Naive thymus-derived CD4-positive, alpha-beta T cell (primary cell): ENCODE measurements at regions not wholly inside any gene's neighbourhood (a gene's known extent, or its start where the extent isn't known, plus 50 kb on each side); places are given as distances from the start of the nearest gene placed in this dataset.

Source experiments
- ATAC-seq: fragments of 150-1000 bp; cut with Tn5 transposase; 2 replicates; pipeline ENCODE4 v1.10.0; 2021; ENCODE audit warnings: mild to moderate bottlenecking, moderate library complexity
- CTCF ChIA-PET: fragments of 350-600 bp; sonication (Branson Sonifier 250); formaldehyde crosslinking; loops from one replicate; lab custom pipeline; 2021; ENCODE audit warnings: antibody characterized with exemption; lab: Charles Lee
- POLR2A ChIA-PET: fragments of 350-600 bp; sonication (Branson Sonifier 250); formaldehyde crosslinking; loops from one replicate; lab custom pipeline; 2021; ENCODE audit warnings: antibody characterized with exemption, inconsistent platforms; lab: Charles Lee
- DNase-seq, 9 donors: peaks; one replicate each; pipeline versions ENCODE4 v3.0.0 to v3.0.0-alpha.2; 2020 to 2022; ENCODE audit warnings: mixed read lengths in 1 of 9
- H3K27ac ChIP-seq: one replicate; pipeline ENCODE4 v1.7.0; 2013; ENCODE audit warnings: mild to moderate bottlenecking, low read depth, low read length, moderate library complexity
- H3K27me3 ChIP-seq, 2 donors: one replicate each; pipeline ENCODE4 v1.7.0; 2013; ENCODE audit warnings: low read length in 2 of 2, mild to moderate bottlenecking in 2 of 2, moderate library complexity in 2 of 2; ENCODE audit not compliant: control insufficient read depth in 2 of 2, insufficient read depth in 2 of 2
- H3K36me3 ChIP-seq, 3 experiments: 1 replicate in 2 of 3; 2 replicates in 1 of 3; pipeline ENCODE4 v1.7.0; 2013; ENCODE audit warnings: low read length in 3 of 3, mild to moderate bottlenecking in 3 of 3, moderate library complexity in 1 of 3; ENCODE audit not compliant: insufficient read depth in 3 of 3, control insufficient read depth in 2 of 3
- H3K4me1 ChIP-seq, 2 donors: one replicate each; pipeline ENCODE4 v1.7.0; 2013; ENCODE audit warnings: low read length in 2 of 2, mild to moderate bottlenecking in 2 of 2, moderate library complexity in 1 of 2; ENCODE audit not compliant: control insufficient read depth in 2 of 2, insufficient read depth in 2 of 2
- H3K4me3 ChIP-seq: 2 replicates; pipeline ENCODE4 v1.7.0; 2013; ENCODE audit warnings: mild to moderate bottlenecking, low read length
- H3K9me3 ChIP-seq, 3 experiments: 1 replicate in 2 of 3; 2 replicates in 1 of 3; pipeline ENCODE4 v1.7.0; 2013; ENCODE audit warnings: low read length in 3 of 3; ENCODE audit not compliant: control insufficient read depth in 2 of 3
- H3K27ac Mint-ChIP-seq, 9 donors: one replicate each; pipeline ENCODE4 v1.8.0; 2020 to 2022; ENCODE audit warnings: mixed read lengths in 9 of 9, mild to moderate bottlenecking in 8 of 9, moderate library complexity in 5 of 9, inconsistent platforms in 2 of 9
- H3K27me3 Mint-ChIP-seq, 5 donors: one replicate each; pipeline ENCODE4 v1.8.0; 2021 to 2022; ENCODE audit warnings: mixed read lengths in 5 of 5, mild to moderate bottlenecking in 1 of 5
- H3K36me3 Mint-ChIP-seq, 5 donors: one replicate each; pipeline ENCODE4 v1.8.0; 2020 to 2022; ENCODE audit warnings: mixed read lengths in 5 of 5, mild to moderate bottlenecking in 3 of 5, inconsistent platforms in 1 of 5
- H3K4me1 Mint-ChIP-seq, 7 donors: one replicate each; pipeline ENCODE4 v1.8.0; 2020 to 2022; ENCODE audit warnings: mixed read lengths in 7 of 7, mild to moderate bottlenecking in 3 of 7, inconsistent platforms in 1 of 7
- H3K4me3 Mint-ChIP-seq, 10 donors: one replicate each; pipeline ENCODE4 v1.8.0; 2020 to 2022; ENCODE audit warnings: mild to moderate bottlenecking in 10 of 10, mixed read lengths in 10 of 10, moderate library complexity in 6 of 10, inconsistent platforms in 2 of 10
- H3K9me3 Mint-ChIP-seq, 11 donors: one replicate each; pipeline ENCODE4 v1.8.0; 2020 to 2022; ENCODE audit warnings: mixed read lengths in 11 of 11, mild to moderate bottlenecking in 4 of 11, inconsistent platforms in 1 of 11, moderate library complexity in 1 of 11
- intact Hi-C, 2 donors: fragments of 100-400 bp; cut with micrococcal nuclease; formaldehyde crosslinking; loops; one replicate each; pipeline ENCODE4 v1.15.1; 2023

DNA sequence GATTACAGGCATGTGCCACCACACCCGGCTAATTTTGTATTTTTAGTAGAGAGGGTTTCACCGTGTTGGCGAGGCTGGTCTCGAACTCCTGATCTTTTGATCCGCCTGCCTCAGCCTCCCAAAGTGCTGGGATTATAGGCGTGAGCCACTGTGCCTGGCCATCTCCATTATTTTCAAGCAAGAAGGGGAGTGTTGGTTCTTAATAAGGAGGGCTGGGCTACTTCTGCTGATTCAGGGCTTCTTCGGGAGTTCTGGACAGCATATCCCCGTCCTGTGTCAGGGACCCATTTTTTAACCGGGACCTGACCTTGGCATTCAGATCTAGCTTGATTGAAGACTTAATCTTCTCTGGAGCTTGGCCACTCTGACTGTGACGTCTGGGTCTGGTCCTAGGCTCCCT is 74.1 kb upstream of the SYN2 start:
- intact Hi-C loops: no loop called here
- no peaks in the 10 kb centered on the region for H3K9me3 ChIP-seq
- H3K36me3 ChIP-seq: no peaks in the 10 kb centered on the region
- Mint-ChIP-seq H3K4me1 (no peaks in the 10 kb centered on the region), H3K36me3 (no peaks in the 10 kb centered on the region), H3K4me3 (no peak overlapping the region), H3K27ac (no peak overlapping the region), H3K27me3 (peaks cover 3 to 11% (median 6%) of the 10 kb centered on the region in 5 donors), H3K9me3 (peaks cover 0 to 5% (median 0%) of the 10 kb centered on the region in 11 donors)
- DNase-seq: no peak
- POLR2A ChIA-PET: no interaction called here
- no peak for ATAC-seq
- no peaks in the 10 kb centered on the region for H3K27me3 ChIP-seq
- no peak overlapping the region for H3K27ac ChIP-seq
- H3K4me1 ChIP-seq: no peaks in the 10 kb centered on the region
- no peak overlapping the region for H3K4me3 ChIP-seq
- CTCF ChIA-PET: no interaction called here

DNA sequence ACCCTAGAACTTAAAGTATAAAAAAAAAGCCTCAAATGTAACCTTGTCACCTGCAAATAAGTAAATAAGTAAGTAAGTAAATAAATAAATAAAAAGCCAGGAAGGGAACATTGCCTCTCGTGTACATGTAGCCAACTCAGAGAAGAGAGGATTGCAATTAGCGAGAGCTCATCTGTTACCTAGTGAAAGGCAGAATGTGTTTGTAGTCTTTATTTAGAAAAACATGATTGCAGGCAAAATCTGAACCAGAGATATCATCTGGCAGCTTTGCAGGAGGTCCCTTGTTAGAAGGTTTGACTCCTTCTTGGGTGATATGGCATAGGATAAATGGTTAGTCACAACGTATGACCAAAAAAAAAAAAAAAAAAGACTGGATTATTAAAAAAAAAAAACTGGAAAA is 71.6 kb upstream of the SYN2 start:
- peaks cover 0 to 17% (median 10%) of the 10 kb centered on the region in 5 donors for H3K27me3 Mint-ChIP-seq
- no peaks in the 10 kb centered on the region for H3K36me3 ChIP-seq
- H3K4me1 ChIP-seq: no peaks in the 10 kb centered on the region
- no peak overlapping the region for H3K27ac Mint-ChIP-seq
- POLR2A ChIA-PET: no interaction called here
- peaks cover 0 to 5% (median 0%) of the 10 kb centered on the region in 11 donors for H3K9me3 Mint-ChIP-seq
- H3K27ac ChIP-seq: no peak overlapping the region
- H3K36me3 Mint-ChIP-seq: no peaks in the 10 kb centered on the region
- CTCF ChIA-PET: no interaction called here
- no peak for DNase-seq
- no peak overlapping the region for H3K4me3 ChIP-seq
- intact Hi-C loops: no loop called here
- H3K4me1 Mint-ChIP-seq: no peaks in the 10 kb centered on the region
- no peaks in the 10 kb centered on the region for H3K27me3 ChIP-seq
- H3K4me3 Mint-ChIP-seq: no peak overlapping the region
- H3K9me3 ChIP-seq: no peaks in the 10 kb centered on the region
- ATAC-seq: no peak

DNA sequence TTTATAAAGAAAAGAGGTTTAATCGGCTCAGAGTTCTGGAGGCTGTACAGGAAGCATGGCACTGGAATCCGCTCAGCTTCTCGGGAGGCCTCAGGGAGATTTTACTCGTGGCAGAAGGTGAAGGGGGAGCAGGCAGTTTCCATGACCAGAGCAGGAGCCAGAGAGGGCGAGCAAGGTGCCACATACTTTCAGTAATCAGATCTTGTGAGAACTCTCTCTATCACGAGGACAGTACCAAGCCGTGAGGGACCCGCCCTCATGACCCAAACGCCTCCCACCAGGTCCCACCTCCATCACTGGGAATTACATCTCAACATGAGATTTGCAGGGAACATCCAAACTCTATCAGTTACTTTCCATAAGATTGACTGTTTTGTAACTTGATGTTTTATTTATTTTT is 70.7 kb upstream of the SYN2 start:
- Mint-ChIP-seq H3K27ac (no peak overlapping the region), H3K9me3 (peaks cover 0 to 5% (median 0%) of the 10 kb centered on the region in 11 donors), H3K4me1 (no peaks in the 10 kb centered on the region), H3K36me3 (no peaks in the 10 kb centered on the region), H3K27me3 (peaks cover 0 to 26% (median 12%) of the 10 kb centered on the region in 5 donors), H3K4me3 (no peak overlapping the region)
- CTCF ChIA-PET: no interaction called here
- ATAC-seq (no peak), DNase-seq (no peak)
- Histone ChIP-seq H3K36me3 (no peaks in the 10 kb centered on the region), H3K9me3 (no peaks in the 10 kb centered on the region), H3K27me3 (no peaks in the 10 kb centered on the region), H3K27ac (no peak overlapping the region), H3K4me1 (no peaks in the 10 kb centered on the region), H3K4me3 (no peak overlapping the region)
- intact Hi-C loops: no loop called here
- POLR2A ChIA-PET: no interaction called here

DNA sequence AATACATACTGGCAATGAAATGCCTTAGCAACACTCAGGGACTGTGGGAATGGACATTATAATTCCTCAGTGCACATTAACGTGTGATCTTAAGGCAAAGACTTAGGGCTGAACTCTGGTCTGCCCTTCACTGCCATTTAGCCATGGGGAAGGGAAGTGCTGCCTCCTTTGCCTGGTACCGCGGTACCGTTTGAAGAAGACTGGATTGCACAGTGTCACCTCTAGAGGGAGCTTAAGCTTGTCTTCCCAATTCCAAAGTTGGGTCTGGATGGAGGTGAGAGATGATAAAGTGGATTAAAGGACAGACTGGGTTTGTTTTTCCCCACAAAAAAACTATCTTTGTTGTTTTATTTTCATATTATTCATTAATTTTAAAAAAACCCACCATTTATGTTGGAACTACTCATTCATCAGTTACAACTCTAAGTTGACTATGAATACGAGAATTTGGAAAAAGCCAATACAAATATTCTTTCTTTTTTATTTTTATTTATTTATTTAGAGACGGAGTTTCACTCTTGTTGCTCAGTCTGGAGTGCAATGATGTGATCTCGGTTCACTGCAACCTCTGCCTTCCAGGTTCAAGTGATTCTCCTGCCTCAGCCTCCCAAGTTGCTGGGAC is 60.0 kb upstream of the SYN2 start:
- peaks cover 0 to 9% (median 0%) of the 10 kb centered on the region in 3 experiments for H3K9me3 ChIP-seq
- H3K36me3 ChIP-seq: no peaks in the 10 kb centered on the region
- no peak overlapping the region for H3K27ac Mint-ChIP-seq
- DNase-seq (no peak), ATAC-seq (no peak)
- POLR2A ChIA-PET: no interaction called here
- H3K4me1 ChIP-seq: no peaks in the 10 kb centered on the region
- no peak overlapping the region for H3K4me3 Mint-ChIP-seq
- no peak overlapping the region for H3K27ac ChIP-seq
- CTCF ChIA-PET: no interaction called here
- H3K27me3 ChIP-seq: no peaks in the 10 kb centered on the region
- intact Hi-C loops: no loop called here
- H3K27me3 Mint-ChIP-seq: peaks cover 0 to 16% (median 10%) of the 10 kb centered on the region in 5 donors
- peaks cover 0 to 32% (median 13%) of the 10 kb centered on the region in 11 donors for H3K9me3 Mint-ChIP-seq
- H3K4me3 ChIP-seq: no peak overlapping the region
- H3K36me3 Mint-ChIP-seq: no peaks in the 10 kb centered on the region
- no peaks in the 10 kb centered on the region for H3K4me1 Mint-ChIP-seq

DNA sequence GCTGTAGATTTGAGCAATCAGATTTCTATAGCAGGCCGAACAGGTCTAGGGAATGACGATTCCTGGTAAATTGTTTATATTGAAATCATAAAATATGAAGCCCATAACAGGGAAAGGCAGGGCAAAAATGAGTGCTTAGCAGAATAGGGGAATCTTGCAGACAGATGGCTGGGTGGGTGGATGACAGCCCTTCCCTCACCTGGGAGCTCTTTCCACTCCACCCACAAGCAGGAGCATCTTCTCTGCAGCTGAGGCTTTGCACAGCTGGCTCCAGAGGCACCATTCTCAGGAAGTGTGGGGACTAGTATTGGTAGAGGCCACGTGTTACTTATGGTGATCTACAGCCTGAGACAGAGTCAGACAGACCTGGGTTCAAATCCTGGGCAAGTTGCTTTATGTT is 55.9 kb upstream of the SYN2 start:
- Mint-ChIP-seq H3K36me3 (no peaks in the 10 kb centered on the region), H3K4me1 (no peaks in the 10 kb centered on the region), H3K4me3 (no peak overlapping the region), H3K27me3 (peaks cover 0 to 32% (median 24%) of the 10 kb centered on the region in 5 donors), H3K27ac (no peak overlapping the region), H3K9me3 (peaks cover 0 to 18% (median 13%) of the 10 kb centered on the region in 11 donors)
- intact Hi-C loops: no loop called here
- no peaks in the 10 kb centered on the region for H3K27me3 ChIP-seq
- H3K4me3 ChIP-seq: no peak overlapping the region
- H3K27ac ChIP-seq: no peak overlapping the region
- ChIA-PET CTCF (no interaction called here), POLR2A (no interaction called here)
- no peaks in the 10 kb centered on the region for H3K36me3 ChIP-seq
- ATAC-seq (no peak), DNase-seq (no peak)
- H3K9me3 ChIP-seq: peaks cover 0 to 9% (median 0%) of the 10 kb centered on the region in 3 experiments
- no peaks in the 10 kb centered on the region for H3K4me1 ChIP-seq

DNA sequence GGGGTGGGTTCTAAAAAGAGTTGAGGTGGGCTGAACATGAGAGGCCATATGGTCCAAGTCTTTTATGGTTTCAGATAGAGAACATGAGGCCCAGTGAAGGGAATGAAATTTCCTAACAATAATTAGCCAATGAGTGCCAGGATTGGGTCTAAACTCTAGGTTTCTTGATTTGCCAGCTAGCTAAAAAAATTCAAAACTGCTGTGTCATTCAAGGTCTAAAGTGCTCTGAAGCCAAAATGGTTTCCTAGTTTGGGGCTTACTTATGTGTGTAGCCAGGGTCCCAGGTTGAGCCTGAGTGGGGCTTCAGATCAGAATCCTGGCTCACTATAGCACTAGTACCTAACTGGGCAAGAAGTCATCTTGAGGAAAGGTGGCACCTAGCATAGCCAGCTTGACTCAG is 55.3 kb upstream of the SYN2 start:
- intact Hi-C loops: no loop called here
- no peak overlapping the region for H3K4me3 ChIP-seq
- ChIA-PET POLR2A (no interaction called here), CTCF (no interaction called here)
- H3K36me3 ChIP-seq: no peaks in the 10 kb centered on the region
- H3K27ac ChIP-seq: no peak overlapping the region
- DNase-seq (no peak), ATAC-seq (no peak)
- H3K4me1 Mint-ChIP-seq: no peaks in the 10 kb centered on the region
- H3K9me3 Mint-ChIP-seq: peaks cover 0 to 15% (median 10%) of the 10 kb centered on the region in 11 donors
- no peak overlapping the region for H3K27ac Mint-ChIP-seq
- H3K27me3 ChIP-seq: no peaks in the 10 kb centered on the region
- no peak overlapping the region for H3K4me3 Mint-ChIP-seq
- peaks cover 0 to 7% (median 0%) of the 10 kb centered on the region in 3 experiments for H3K9me3 ChIP-seq
- H3K4me1 ChIP-seq: no peaks in the 10 kb centered on the region
- no peaks in the 10 kb centered on the region for H3K36me3 Mint-ChIP-seq
- H3K27me3 Mint-ChIP-seq: peaks cover 0 to 33% (median 26%) of the 10 kb centered on the region in 5 donors

DNA sequence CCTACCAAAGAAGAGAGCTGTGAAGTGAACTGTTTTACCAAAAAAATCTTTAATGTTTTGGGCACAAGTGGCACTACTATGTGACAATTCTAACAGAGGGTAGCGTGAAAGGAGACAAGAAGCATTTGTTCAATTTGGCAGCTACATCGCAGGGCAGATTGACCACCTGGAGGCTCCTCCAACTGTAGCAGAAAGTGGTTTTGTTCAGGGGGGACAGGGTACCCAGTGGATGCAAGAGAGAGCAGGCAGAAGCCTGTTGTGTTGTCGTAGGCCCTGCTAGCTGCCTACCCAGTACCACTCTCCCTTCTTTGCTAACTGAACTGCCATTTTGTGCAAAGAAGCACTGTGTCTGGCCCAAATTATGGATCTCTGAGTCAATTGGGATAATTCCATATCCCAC is 54.8 kb upstream of the SYN2 start:
- ATAC-seq (no peak), DNase-seq (no peak)
- no peaks in the 10 kb centered on the region for H3K4me1 ChIP-seq
- H3K9me3 Mint-ChIP-seq: peaks cover 0 to 14% (median 9%) of the 10 kb centered on the region in 11 donors
- ChIA-PET CTCF (no interaction called here), POLR2A (no interaction called here)
- H3K4me3 ChIP-seq: no peak overlapping the region
- H3K36me3 ChIP-seq: no peaks in the 10 kb centered on the region
- H3K4me1 Mint-ChIP-seq: no peaks in the 10 kb centered on the region
- peaks cover 0 to 5% (median 0%) of the 10 kb centered on the region in 3 experiments for H3K9me3 ChIP-seq
- H3K36me3 Mint-ChIP-seq: no peaks in the 10 kb centered on the region
- no peak overlapping the region for H3K4me3 Mint-ChIP-seq
- intact Hi-C loops: no loop called here
- no peak overlapping the region for H3K27ac Mint-ChIP-seq
- H3K27ac ChIP-seq: no peak overlapping the region
- peaks cover 0 to 33% (median 26%) of the 10 kb centered on the region in 5 donors for H3K27me3 Mint-ChIP-seq
- no peaks in the 10 kb centered on the region for H3K27me3 ChIP-seq
